ENCODE measurements at regions not wholly inside any gene's neighbourhood (a gene's known extent, or its start where the extent isn't known, plus 50 kb on each side); places are given as distances from the start of the nearest gene placed in this dataset.

GRCh38 chr5:105453216-105453807, 1890.7 kb upstream of the NUDT12 start:
- DNase-seq (ENCODE audit: insufficient read length, low spot score) (no peak), FAIRE-seq (no peak)

GRCh38 chr5:105448271-105448670, 1885.7 kb upstream of the NUDT12 start:
- no peak for FAIRE-seq
- DNase-seq (ENCODE audit: insufficient read length, low spot score) = no peak

DNA sequence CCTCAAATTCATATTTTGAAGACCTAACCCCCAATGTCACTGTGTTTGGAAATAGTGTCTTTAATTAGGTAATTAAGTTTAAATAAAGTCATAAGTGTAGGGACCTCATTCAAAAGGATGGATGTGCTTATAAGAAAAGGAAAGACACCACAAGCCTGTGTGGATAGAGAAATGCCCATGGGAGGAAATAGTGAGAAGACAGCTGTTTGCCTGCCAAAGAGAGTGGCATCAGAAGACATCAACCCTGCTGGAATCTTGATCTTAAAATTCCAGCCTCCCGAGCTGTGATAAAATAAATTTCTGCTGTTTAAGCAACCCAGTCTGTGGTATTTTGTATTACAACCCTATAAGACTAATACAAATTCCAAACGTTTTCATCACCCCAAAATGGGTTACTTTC, 1867.9 kb upstream of the NUDT12 start:
- DNase-seq (ENCODE audit: insufficient read length, low spot score) (no peak), FAIRE-seq (no peak)

DNA sequence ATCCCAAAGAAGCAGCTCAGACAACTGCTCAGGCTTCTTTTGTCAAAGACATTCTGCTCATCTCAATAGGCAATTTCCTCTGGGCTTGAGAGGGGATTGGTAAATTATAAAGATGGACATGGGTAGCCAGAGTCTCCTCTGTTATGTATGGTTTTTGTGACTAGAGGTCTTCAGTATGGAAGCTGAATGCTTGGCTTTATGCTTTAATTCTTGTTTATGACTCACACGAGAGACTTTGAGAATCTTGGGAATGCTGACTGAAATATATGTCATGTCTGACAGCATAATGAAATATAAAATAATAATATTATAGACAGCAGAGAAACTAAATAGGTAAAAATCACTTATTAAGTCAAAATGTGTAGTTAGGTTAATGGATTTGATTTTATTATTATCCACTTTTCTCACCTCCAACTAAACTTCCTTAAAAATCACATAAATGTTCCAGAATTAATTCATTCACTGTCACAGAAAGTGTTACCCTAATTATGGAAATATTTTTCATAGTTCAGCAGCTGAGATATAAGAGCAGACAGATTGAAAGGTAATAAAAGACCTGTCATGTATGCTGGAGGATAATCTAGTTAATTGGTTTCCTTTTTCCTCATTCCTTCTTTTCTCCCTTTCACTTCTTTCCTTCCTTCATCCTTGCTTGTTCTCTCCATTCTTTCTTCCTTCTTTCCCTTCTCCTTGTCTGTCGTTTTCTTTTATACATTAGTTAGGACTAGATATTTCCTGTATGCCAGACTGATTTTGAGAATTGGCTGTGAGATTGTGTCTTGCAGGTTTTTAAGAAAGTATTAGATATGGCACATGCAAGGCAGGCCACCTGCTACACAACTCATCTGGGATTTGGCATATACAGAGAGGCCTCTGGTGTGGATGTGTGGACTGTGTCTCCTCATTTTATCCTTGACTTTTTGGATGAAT, 1866.1 kb upstream of the NUDT12 start:
- DNase-seq (ENCODE audit: insufficient read length, low spot score) (no peak), FAIRE-seq (no peak)

DNA sequence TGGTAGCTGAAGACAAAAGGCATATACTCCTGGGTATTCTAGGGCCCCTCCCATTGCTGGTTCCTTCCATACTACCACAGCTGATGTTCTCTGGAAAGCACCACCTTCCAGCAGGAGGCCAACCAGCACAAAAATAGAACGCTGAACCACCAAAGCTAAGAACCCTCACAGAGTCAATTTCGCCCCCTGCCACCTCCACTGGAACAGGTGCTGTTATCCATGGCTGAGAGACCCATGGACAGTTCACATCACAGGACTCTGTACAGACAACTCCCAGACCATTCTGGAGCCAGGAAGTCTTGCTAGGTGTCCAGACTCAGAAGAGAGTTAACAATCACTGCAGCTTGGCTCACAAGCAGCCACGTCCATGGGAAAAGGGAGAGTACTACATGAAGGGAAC, 1851.5 kb upstream of the NUDT12 start:
- FAIRE-seq = no peak
- DNase-seq (ENCODE audit: insufficient read length, low spot score) = no peak

DNA sequence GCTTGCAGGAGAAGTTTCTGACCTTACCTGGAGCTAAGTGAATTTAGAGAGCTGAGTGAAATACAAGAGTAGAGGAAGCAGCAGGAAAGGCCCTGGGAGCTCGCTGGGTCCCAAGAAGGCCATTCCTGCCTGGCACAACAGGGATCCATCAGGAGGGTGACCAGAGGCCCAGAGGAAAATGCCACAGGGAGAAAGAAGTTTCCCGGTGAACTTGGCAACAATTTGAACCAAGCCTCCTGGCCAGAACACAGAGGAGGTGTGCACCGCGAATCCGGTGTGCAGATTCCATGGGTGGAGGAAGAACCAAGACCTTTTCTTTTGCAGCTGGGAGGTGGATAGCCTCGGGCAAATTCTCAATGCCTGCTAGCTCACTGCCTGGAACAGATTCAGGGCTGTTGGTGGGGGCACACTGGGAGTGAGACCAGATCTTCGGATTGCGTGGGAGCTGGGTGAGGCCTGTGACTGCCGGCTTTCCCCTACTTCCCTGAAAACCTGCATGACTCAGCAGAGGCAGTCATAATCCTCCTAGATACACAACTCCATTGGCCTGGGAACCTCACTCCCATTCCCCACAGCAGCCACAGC, 1850.9 kb upstream of the NUDT12 start:
- no peak for FAIRE-seq
- DNase-seq (ENCODE audit: insufficient read length, low spot score) = no peak

- DNase-seq (ENCODE audit: insufficient read length, low spot score) (no peak), FAIRE-seq (no peak)
Measured at GRCh38 chr5:105409695-105410094, 1847.1 kb upstream of the NUDT12 start.

DNA sequence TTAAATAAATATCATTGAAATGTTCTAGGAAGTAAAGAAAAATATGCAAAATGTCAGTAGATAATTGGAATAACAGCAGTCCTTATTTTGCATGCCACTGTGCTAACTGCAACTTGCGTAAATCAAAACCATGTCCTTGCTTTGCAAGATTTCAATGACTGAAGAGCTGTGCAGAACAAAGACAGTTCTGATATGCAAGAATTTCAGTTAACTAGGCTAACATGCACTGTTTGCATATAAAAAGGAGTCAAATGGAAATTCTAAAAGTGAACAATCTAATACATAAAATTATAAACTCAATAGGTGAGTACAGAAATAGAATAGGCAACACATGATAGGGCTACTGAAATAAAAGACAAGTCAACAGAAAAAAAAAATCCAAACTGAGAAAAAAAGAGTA, 1844.6 kb upstream of the NUDT12 start:
- DNase-seq (ENCODE audit: insufficient read length, low spot score) (no peak), FAIRE-seq (no peak)

DNA sequence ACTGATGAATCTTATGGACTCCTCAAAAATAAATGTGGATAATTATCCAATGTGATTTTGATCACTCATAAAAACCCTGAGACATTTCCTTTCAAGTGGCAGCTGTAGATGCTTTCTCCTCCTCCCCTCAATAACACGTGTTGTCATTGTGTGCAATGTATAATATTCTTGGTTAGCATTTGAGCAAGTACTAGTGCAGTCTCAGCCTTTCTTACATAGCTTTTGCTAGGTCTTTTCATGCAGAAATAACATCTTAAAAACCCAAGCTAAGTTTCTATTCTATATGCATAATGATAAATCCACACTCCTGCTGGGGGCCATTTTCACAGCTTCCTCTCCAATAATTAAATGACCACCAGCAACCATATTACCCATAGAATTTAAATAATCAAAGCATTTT, 1835.2 kb upstream of the NUDT12 start:
- DNase-seq (ENCODE audit: insufficient read length, low spot score) = no peak
- no peak for FAIRE-seq

GRCh38 chr5:105392710-105393149, 1830.1 kb upstream of the NUDT12 start:
- DNase-seq (ENCODE audit: insufficient read length, low spot score) = no peak
- FAIRE-seq = no peak

- DNase-seq (ENCODE audit: insufficient read length, low spot score) (no peak), FAIRE-seq (no peak)
Measured at GRCh38 chr5:105392122-105392709, 1829.6 kb upstream of the NUDT12 start.

- no peak for DNase-seq (ENCODE audit: insufficient read length, low spot score)
- no peak for FAIRE-seq
Measured at GRCh38 chr5:105380126-105380525, 1817.5 kb upstream of the NUDT12 start.

DNA sequence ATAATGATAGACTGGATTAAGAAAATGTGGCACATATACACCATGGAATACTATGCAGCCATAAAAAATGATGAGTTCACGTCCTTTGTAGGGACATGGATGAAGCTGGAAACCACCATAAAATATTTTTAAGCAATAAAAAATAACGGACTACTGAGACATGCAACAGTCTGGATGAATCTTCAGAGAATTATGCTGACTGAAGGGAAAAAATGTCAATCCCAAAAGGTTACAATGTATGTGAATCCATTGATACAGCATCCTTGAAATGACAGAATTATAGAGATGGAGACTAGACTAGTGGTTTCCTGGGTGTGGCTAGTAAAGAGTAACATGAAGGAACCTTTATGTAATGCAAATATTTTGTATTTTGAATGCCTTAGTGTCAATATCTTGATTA, 1808.6 kb upstream of the NUDT12 start:
- FAIRE-seq (no peak), DNase-seq (ENCODE audit: insufficient read length, low spot score) (no peak)

DNA sequence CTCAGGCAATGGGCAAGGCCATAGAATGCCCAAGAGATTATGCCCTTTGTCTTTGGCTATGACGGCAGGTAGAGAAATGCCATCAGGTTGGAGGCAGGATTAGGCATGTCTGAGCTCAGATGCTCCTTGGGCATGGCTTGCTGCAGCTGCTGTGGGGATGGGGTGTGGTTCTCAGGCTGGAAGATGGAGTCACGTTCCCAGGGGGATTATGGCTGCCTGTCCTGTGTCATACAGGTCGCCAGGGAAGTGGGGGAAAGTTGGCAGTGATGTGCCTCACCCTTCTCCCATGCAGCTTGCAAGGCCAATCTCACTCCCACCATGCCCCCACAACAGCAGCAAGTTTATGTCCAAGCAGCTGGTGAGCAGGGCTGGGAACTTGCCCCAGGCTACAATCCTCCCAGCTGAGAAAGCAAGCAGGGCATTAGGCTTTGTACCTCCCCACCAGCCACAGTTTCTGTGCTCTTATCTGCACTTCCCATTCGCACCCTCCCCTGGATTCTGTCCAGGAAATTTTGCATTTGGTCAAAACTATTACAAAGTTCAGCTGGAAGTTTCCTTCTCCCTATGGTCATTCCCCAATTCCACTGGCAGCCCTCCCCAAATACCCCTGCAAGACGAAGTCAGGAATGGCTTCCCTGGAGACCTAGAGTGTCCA, 1788.0 kb upstream of the NUDT12 start:
- no peak for FAIRE-seq
- DNase-seq (ENCODE audit: insufficient read length, low spot score) = no peak

DNA sequence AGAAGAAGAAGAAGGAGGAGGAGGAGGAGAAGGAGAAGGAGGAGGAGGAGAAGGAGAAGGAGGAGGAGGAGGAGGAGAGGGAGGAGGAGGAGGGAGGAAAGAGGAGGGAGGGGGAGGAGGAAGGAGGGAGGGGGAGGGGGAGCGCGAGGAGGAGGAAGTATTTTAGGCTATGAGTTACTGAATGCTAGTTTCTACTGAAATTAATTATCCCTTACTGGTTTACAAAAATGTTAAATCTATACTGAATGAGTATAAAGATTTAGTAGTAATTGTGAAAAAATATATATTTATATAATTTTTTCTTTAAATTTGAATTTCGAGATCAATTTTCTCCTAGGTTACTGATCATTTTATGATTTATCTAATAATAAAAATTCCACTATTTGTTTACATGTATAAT, 1769.0 kb upstream of the NUDT12 start:
- FAIRE-seq = no peak
- DNase-seq (ENCODE audit: insufficient read length, low spot score) = no peak

- FAIRE-seq (no peak), DNase-seq (ENCODE audit: insufficient read length, low spot score) (no peak)
Measured at GRCh38 chr5:105330185-105330584, 1767.6 kb upstream of the NUDT12 start.

DNA sequence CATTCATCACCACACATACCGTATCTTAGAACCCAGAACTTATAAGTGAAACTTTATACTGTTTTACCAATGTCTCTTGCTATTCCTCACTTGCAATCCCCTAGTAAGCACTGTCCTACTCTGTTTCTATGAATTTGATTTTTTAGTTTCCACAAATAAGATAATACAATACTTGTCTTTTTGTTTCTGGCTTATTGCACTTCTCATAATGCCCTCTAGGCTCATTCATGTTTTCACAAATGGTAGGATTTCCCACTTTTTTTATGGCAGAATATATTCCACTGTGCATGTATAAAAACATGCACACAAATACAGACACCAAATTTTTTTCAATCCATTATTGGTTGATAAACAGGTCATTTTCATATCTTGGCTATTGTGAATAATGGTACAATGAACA, 1742.3 kb upstream of the NUDT12 start:
- no peak for FAIRE-seq
- no peak for DNase-seq (ENCODE audit: insufficient read length, low spot score)

DNA sequence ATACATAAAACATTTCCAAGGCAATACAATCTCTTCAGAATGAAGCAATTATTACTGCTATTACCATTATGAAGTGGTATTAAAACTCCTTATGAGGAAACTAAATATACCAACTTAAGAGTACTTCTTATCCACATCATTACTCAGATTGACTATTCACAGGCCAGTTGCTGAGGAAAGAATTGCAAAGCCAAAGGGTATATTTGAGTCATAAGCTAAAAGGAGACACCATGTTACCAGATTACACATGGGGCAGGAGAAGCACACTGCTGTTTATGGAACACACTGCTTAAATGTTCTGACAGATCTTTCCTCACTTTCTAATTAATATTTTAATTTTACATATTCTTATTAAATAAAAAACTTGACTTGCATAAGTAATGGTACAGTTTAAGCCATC, 1726.4 kb upstream of the NUDT12 start:
- no peak for DNase-seq (ENCODE audit: insufficient read length, low spot score)
- no peak for FAIRE-seq

DNA sequence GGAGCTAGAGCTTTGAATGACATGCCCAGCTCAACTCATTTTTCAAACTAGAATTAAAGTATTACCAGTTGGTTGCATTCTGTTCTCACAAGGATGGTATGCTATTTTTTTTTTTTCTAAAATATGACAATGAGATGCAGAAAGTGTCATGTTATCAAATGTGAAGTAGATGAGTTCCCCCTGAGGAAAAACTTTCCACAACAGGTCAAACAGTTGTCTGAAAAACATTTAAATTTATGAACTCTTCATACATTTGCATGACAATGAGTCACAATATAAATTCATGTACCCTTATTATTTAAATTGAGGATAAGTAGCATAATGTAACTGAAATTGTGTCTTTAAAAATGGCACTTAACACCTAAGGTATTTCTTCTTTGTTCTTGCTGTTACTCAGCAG, 1720.5 kb upstream of the NUDT12 start:
- FAIRE-seq (no peak), DNase-seq (ENCODE audit: insufficient read length, low spot score) (no peak)

GRCh38 chr5:105274079-105274478, 1711.5 kb upstream of the NUDT12 start:
- DNase-seq (ENCODE audit: insufficient read length, low spot score) (no peak), FAIRE-seq (no peak)

DNA sequence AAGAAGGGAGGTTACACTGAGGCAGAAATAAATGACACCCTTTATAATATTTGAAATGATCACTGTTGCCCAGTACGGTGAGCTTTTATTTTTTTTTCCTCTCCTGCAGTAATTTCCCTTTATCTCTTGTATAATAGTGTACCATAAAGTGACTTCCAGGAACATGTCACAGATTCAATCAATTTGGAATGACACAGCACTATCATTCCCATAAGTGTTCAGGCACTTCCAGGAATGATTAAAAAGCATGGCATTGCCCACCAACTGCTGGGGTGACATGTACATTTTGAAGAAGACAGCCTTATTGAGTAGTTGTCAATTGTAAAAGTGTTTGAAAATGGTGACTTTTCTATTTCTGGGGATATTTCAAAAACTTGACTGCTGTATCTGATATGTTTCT, 1700.9 kb upstream of the NUDT12 start:
- DNase-seq (ENCODE audit: insufficient read length, low spot score) (no peak), FAIRE-seq (no peak)
